PC-3 (cell line): ENCODE measurements at regions not wholly inside any gene's neighbourhood (a gene's known extent, or its start where the extent isn't known, plus 50 kb on each side); places are given as distances from the start of the nearest gene placed in this dataset.
"Not testable (repeated sequence)": the region's sequence is repeated elsewhere in the genome, so short reads cannot be mapped to it uniquely, and the experiment has no call there.

Experiments
- ATAC-seq: fragments of 200-7000 bp; cut with Tn5 transposase; 2 replicates; pipeline ENCODE4 v1.9.1; 2020; ENCODE audit warnings: mild to moderate bottlenecking, moderate library complexity
- BruUV-seq: library from RNA; stranded (reverse); fragments of 400-500 nt; replicated peaks from 2 replicates; lab custom pipeline; 2021; lab: Mats Ljungman, UMichigan
- CTCF ChIA-PET: fragments of 300-600 bp; sonication (Branson Sonifier 250); formaldehyde crosslinking; loops from one replicate; lab custom pipeline; 2022; ENCODE audit warnings: antibody characterized with exemption; lab: Charles Lee
- POLR2A ChIA-PET: fragments of 300-600 bp; sonication (Branson Sonifier 250); formaldehyde crosslinking; loops from one replicate; lab custom pipeline; 2022; ENCODE audit warnings: antibody characterized with exemption; ENCODE audit not compliant: unreplicated experiment; lab: Charles Lee
- DNase-seq: peaks from one replicate; pipeline ENCODE4 v3.0.0-alpha.2; 2015
- H2AFZ ChIP-seq: fragments of 300-600 bp; sonication (generic); 2 replicates; pipeline ENCODE4 v1.6.0; 2016; ENCODE audit warnings: antibody characterized with exemption, low read length
- H3F3A ChIP-seq: fragments of 300-600 bp; sonication (generic); one replicate; pipeline ENCODE4 v1.6.0; 2017; ENCODE audit warnings: antibody characterized with exemption, low read length, control low read depth, mild to moderate bottlenecking; ENCODE audit not compliant: unreplicated experiment
- H3K27ac ChIP-seq: fragments of 300-600 bp; sonication (generic); 2 replicates; pipeline ENCODE4 v1.5.1; 2016; ENCODE audit warnings: mild to moderate bottlenecking, low read length
- H3K27me3 ChIP-seq: fragments of 300-600 bp; sonication (generic); 2 replicates; pipeline ENCODE4 v1.6.1; 2016; ENCODE audit warnings: low read length, mixed read lengths
- H3K36me3 ChIP-seq: fragments of 300-600 bp; sonication (generic); 2 replicates; pipeline ENCODE4 v1.6.1; 2016; ENCODE audit warnings: low read depth, mixed run types, low read length, mixed read lengths
- H3K4me1 ChIP-seq: fragments of 300-600 bp; sonication (generic); 2 replicates; pipeline ENCODE4 v1.5.1; 2016; ENCODE audit warnings: low read length; ENCODE audit not compliant: insufficient read depth
- H3K4me2 ChIP-seq: fragments of 300-600 bp; sonication (generic); 2 replicates; pipeline ENCODE4 v1.6.0; 2016; ENCODE audit warnings: low read length
- H3K4me3 ChIP-seq: fragments of 300-600 bp; sonication (generic); 2 replicates; pipeline ENCODE4 v1.5.1; 2016; ENCODE audit warnings: mild to moderate bottlenecking, low read length, mixed read lengths
- H3K79me2 ChIP-seq: fragments of 300-600 bp; sonication (generic); 2 replicates; pipeline ENCODE4 v1.6.1; 2017; ENCODE audit warnings: low read length, mixed read lengths
- H3K9ac ChIP-seq: fragments of 300-600 bp; sonication (generic); 2 replicates; pipeline ENCODE4 v1.6.0; 2016; ENCODE audit warnings: mild to moderate bottlenecking, low read length
- H3K9me2 ChIP-seq: fragments of 300-600 bp; sonication (generic); replicated peaks from 2 replicates; pipeline ENCODE4 v1.6.1; 2016; ENCODE audit warnings: mixed run types, low read length, mixed read lengths
- H3K9me3 ChIP-seq: fragments of 300-600 bp; sonication (generic); 2 replicates; pipeline ENCODE4 v1.6.1; 2016; ENCODE audit warnings: low read length, mixed read lengths
- H4K20me1 ChIP-seq: fragments of 300-600 bp; sonication (generic); 2 replicates; pipeline ENCODE4 v1.6.1; 2016; ENCODE audit warnings: low read length, mixed read lengths
- CTCF ChIP-seq: fragments of 300-600 bp; sonication (generic); conservative IDR thresholded peaks from 2 replicates; pipeline ENCODE4 v1.5.1; 2017; ENCODE audit warnings: antibody characterized with exemption, low read depth, mild to moderate bottlenecking, low read length
- EZH2 ChIP-seq: fragments of 300-600 bp; sonication (generic); IDR thresholded peaks from one replicate; pipeline ENCODE4 v1.6.1; 2017; ENCODE audit warnings: antibody characterized with exemption, mild to moderate bottlenecking, low read length; ENCODE audit not compliant: unreplicated experiment
- EZH2phosphoT487 ChIP-seq: fragments of 300-600 bp; sonication (generic); IDR thresholded peaks from 2 replicates; pipeline ENCODE4 v1.6.1; 2018; ENCODE audit warnings: mild to moderate bottlenecking, antibody characterized with exemption, low read length, borderline replicate concordance
- intact Hi-C: fragments of 100-400 bp; cut with micrococcal nuclease; formaldehyde crosslinking; loops from 2 replicates; pipeline ENCODE4 v1.9.0; 2023

- no peak overlapping the region for H3K9ac ChIP-seq
- no peak overlapping the region for H2AFZ ChIP-seq
- H3K79me2 ChIP-seq = no peaks in the 10 kb centered on the region
- H3F3A ChIP-seq = no peaks in the 10 kb centered on the region
- H3K36me3 ChIP-seq = no peaks in the 10 kb centered on the region
- no peaks in the 10 kb centered on the region for H4K20me1 ChIP-seq
- no peak overlapping the region for H3K4me3 ChIP-seq
- no peaks in the 10 kb centered on the region for H3K9me2 ChIP-seq
- no peak overlapping the region for H3K4me2 ChIP-seq
- ChIA-PET CTCF (no interaction called here), POLR2A (no interaction called here)
- no TSS peak for BruUV-seq
- H3K27ac ChIP-seq = no peak overlapping the region
- ATAC-seq = no peak
- DNase-seq = no peak
- no peaks in the 10 kb centered on the region for H3K4me1 ChIP-seq
- H3K9me3 ChIP-seq = no peaks in the 10 kb centered on the region
- H3K27me3 ChIP-seq = no peaks in the 10 kb centered on the region
- TF ChIP-seq CTCF = no peak
- no peak for TF ChIP-seq EZH2
- TF ChIP-seq EZH2phosphoT487 = no peak
- intact Hi-C loops = no loop called here
Measured at GRCh38 chr13:79612604-79613003, 131.6 kb downstream of the NDFIP2 start.

- H3K4me2 ChIP-seq, H3K9ac ChIP-seq, H3K9me2 ChIP-seq, H3K9me3 ChIP-seq, H2AFZ ChIP-seq, ATAC-seq, H3K4me3 ChIP-seq, H3K4me1 ChIP-seq, H3F3A ChIP-seq, DNase-seq, H3K27ac ChIP-seq, H4K20me1 ChIP-seq, intact Hi-C loops, CTCF ChIA-PET, H3K27me3 ChIP-seq, POLR2A ChIA-PET, BruUV-seq, H3K79me2 ChIP-seq, H3K36me3 ChIP-seq: not testable (repeated sequence)
Measured at GRCh38 chr13:79607895-79608294, 126.9 kb downstream of the NDFIP2 start.
